Esophagus squamous epithelium (tissue), 5 donors: ENCODE measurements at regions not wholly inside any gene's neighbourhood (a gene's known extent, or its start where the extent isn't known, plus 50 kb on each side); places are given as distances from the start of the nearest gene placed in this dataset.
A peak's percentile ranks its signal among the peaks of the same experiment; 100 is the strongest.

Source experiments
- DNase-seq: peaks from one replicate; lab custom pipeline; 2025; lab: John Stamatoyannopoulos, UW
- H3K27ac ChIP-seq, 4 donors: fragments of 200-600 bp; sonication (generic); one replicate each; pipeline ENCODE4 v1.5.1; 2016 to 2019; ENCODE audit warnings: mild to moderate bottlenecking in 1 of 4
- H3K27me3 ChIP-seq, 4 donors: fragments of 200-600 bp; sonication (generic); 1 replicate in 3 of 4; 2 replicates in 1 of 4; pipeline versions ENCODE4 v1.5.1 to v1.6.0; 2017 to 2021; ENCODE audit warnings: antibody characterized with exemption in 1 of 4
- H3K36me3 ChIP-seq, 3 donors: fragments of 200-600 bp; sonication (generic); one replicate each; pipeline ENCODE4 v1.5.1; 2016 to 2019
- H3K4me1 ChIP-seq, 3 donors: fragments of 200-600 bp; sonication (generic); one replicate each; pipeline ENCODE4 v1.5.1; 2017 to 2019
- H3K4me3 ChIP-seq, 4 donors: fragments of 200-600 bp; sonication (generic); 1 replicate in 3 of 4; 2 replicates in 1 of 4; pipeline ENCODE4 v1.5.1; 2016 to 2019; ENCODE audit warnings: mild to moderate bottlenecking in 2 of 4, moderate library complexity in 1 of 4
- H3K9me3 ChIP-seq, 3 donors: fragments of 200-600 bp; sonication (generic); one replicate each; pipeline ENCODE4 v1.5.1; 2016 to 2019
- POLR2A ChIP-seq, 4 donors: fragments of 450-650 bp; IDR thresholded peaks; one replicate each; pipeline ENCODE4 v1.6.1; 2017; ENCODE audit warnings: antibody characterized with exemption in 4 of 4, mild to moderate bottlenecking in 4 of 4, moderate library complexity in 3 of 4
- WGBS, 2 donors: methylation state at CpG; one replicate each; pipeline ENCODE4 v1.1.5; 2018; 5-methylcytosine and 5-hydroxymethylcytosine counted together
- intact Hi-C: fragments of 100-400 bp; cut with DNase I; formaldehyde crosslinking; loops from one replicate; pipeline ENCODE4 v1.15.0; 2022
- TF ChIP-seq, protein P1 (sequence below), 6 experiments: fragments of 450-650 bp in 4 of 6; fragments of 200-600 bp in 2 of 6; sonication (generic) in 2 of 6; IDR thresholded peaks; one replicate each; pipeline ENCODE4 v1.5.1; 2016 to 2019; ENCODE audit warnings: antibody characterized with exemption in 6 of 6, mild to moderate bottlenecking in 4 of 6, moderate library complexity in 4 of 6
- donor health status: DM: yes; HTN: yes; CAD: no.

DNA sequence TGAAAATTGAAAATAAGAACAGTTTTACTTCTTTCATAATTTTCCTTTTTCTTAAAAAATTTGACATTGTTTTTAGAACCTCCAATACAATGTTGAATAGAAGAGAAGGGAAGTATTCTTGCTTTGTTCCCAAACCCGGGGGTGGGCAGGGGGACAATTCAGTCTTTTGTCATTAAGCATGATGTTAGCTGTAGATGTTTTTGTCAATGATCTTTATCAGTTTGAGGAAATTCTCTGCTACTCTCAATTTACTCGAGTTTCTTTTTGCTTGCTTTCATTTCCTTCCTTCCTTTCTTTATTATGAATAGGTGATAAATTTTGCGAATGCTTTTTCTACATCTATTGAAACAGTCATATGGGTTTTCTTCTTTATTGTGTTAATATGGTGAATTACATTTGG lies 183.2 kb upstream of the FRMD6 start:
- peaks cover 10 to 24% (median 14%) of the 10 kb centered on the region in 3 donors for H3K4me1 ChIP-seq

DNA sequence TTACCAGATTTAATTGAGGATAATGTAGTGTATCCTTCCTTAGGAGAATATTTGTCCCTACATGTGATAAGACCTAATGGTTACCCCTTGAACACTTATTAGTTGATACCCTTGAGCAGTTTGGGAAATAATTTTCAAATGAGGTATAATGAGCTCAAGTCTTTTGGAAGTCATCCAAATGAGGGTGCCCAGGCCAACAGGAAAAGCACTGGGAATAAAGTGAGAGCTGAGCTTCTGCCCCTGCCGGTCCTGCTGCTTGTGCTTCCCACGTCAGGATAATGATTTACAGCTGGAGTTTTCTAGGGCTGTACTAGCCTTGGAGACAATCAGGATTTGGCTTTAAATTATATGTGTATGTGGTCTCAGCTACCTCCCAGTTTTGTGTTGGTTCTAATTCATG lies 178.8 kb upstream of the FRMD6 start:
- 20 to 38% methylated on average over 2 of the region's 2 CpGs for WGBS, 2 donors
- H3K27ac ChIP-seq: peak overlapping the region; percentile 76 to 90 (median 86)

More for the DNA sequence above, 183.2 kb upstream of the FRMD6 start:
- Histone ChIP-seq H3K27ac (no peak overlapping the region), H3K4me3 (no peak overlapping the region), H3K36me3 (no peaks in the 10 kb centered on the region), H3K27me3 (no peaks in the 10 kb centered on the region), H3K9me3 (no peaks in the 10 kb centered on the region)
- DNase-seq: no peak
- intact Hi-C loops: no loop called here
- WGBS, 2 donors: 65 to 67% methylated on average over 3 of the region's 3 CpGs
- TF ChIP-seq POLR2A (IDR thresholded peaks at IDR 0.05): no peak
- TF ChIP-seq, protein P1, sequence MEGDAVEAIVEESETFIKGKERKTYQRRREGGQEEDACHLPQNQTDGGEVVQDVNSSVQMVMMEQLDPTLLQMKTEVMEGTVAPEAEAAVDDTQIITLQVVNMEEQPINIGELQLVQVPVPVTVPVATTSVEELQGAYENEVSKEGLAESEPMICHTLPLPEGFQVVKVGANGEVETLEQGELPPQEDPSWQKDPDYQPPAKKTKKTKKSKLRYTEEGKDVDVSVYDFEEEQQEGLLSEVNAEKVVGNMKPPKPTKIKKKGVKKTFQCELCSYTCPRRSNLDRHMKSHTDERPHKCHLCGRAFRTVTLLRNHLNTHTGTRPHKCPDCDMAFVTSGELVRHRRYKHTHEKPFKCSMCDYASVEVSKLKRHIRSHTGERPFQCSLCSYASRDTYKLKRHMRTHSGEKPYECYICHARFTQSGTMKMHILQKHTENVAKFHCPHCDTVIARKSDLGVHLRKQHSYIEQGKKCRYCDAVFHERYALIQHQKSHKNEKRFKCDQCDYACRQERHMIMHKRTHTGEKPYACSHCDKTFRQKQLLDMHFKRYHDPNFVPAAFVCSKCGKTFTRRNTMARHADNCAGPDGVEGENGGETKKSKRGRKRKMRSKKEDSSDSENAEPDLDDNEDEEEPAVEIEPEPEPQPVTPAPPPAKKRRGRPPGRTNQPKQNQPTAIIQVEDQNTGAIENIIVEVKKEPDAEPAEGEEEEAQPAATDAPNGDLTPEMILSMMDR (IDR thresholded peaks at IDR 0.05): no peak

DNA sequence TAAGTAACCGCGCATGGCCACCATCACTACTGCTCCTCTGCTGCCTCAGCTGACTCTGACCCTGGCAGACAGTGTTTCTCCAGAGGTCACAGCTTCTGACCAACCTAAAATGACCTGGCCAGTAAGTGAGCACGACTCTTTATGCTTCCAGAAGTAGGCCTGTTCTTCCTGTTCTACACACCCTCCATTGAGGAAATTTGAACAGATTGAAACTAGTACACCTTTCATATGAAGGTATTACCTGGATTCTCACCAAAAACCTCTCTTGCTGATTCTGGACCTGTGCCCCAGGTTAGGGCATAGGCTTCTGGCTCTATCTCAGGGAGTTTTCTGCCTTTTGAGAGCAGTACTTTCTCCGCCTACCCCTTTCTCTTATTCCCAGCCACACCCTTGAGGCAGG lies 178.4 kb upstream of the FRMD6 start:
- DNase-seq: no peak
- H3K27me3 ChIP-seq: no peaks in the 10 kb centered on the region
- no peaks in the 10 kb centered on the region for H3K9me3 ChIP-seq
- no peaks in the 10 kb centered on the region for H3K36me3 ChIP-seq
- WGBS, 2 donors: 55 to 66% methylated on average over 4 of the region's 4 CpGs
- peak overlapping the region; percentile 76 to 90 (median 86) for H3K27ac ChIP-seq
- no peak for TF ChIP-seq POLR2A (IDR thresholded peaks at IDR 0.05)
- TF ChIP-seq, protein P1 (IDR thresholded peaks at IDR 0.05): no peak
- H3K4me1 ChIP-seq: peaks cover 16 to 66% (median 19%) of the 10 kb centered on the region in 3 donors
- intact Hi-C loops: no loop called here
- no peak overlapping the region for H3K4me3 ChIP-seq

More for the DNA sequence above, 178.8 kb upstream of the FRMD6 start:
- intact Hi-C loops: no loop called here
- no peak for DNase-seq
- no peaks in the 10 kb centered on the region for H3K36me3 ChIP-seq
- H3K9me3 ChIP-seq: no peaks in the 10 kb centered on the region
- no peaks in the 10 kb centered on the region for H3K27me3 ChIP-seq
- H3K4me1 ChIP-seq: peaks cover 16 to 62% (median 19%) of the 10 kb centered on the region in 3 donors
- TF ChIP-seq, protein P1 (IDR thresholded peaks at IDR 0.05): no peak
- TF ChIP-seq POLR2A (IDR thresholded peaks at IDR 0.05): no peak
- H3K4me3 ChIP-seq: no peak overlapping the region

DNA sequence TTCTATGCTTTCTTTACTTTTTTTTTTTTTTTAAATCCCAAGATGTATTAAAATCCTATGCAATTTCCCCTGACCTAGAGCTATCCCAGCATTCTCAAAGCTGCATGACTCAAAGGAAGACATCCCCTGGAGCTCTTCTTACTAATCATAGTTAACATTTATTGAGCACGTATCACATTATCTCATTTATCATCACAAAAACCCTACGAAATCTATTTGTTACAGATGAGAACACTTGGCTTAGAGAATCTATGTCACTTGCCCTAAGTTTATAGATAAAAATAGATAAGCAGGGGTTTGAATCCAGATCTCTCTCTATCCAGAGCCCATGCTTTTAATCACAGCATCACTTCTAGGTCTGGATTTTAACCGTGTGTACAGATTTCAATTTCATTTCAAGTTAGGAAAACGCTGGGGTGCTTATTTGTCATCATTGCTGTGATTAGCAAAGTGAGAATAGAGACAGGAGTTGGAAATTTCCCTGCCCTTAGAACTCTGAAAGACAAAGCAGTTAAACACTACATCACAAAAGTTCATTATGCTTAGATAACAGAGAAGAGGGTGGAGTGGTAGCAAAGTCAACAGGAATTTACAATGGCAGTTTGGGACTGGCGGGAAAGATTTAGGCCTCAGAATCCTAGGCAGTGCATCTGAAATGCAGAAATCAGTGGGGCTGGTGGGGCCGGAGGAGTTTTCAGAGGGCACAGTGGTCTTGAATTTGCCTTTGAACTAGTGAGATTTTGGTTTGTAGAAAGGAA lies 177.7 kb upstream of the FRMD6 start:
- TF ChIP-seq, protein P1 (IDR thresholded peaks at IDR 0.05): no peak
- TF ChIP-seq POLR2A (IDR thresholded peaks at IDR 0.05): no peak
- Histone ChIP-seq H3K4me3 (no peak overlapping the region), H3K36me3 (no peaks in the 10 kb centered on the region), H3K27ac (peak overlapping the region; percentile 43 to 90 (median 82)), H3K9me3 (no peaks in the 10 kb centered on the region), H3K27me3 (no peaks in the 10 kb centered on the region), H3K4me1 (peaks cover 16 to 73% (median 19%) of the 10 kb centered on the region in 3 donors)
- intact Hi-C loops: no loop called here
- DNase-seq: no peak
- WGBS, 2 donors: 48 to 53% methylated on average over 6 of the region's 6 CpGs

DNA sequence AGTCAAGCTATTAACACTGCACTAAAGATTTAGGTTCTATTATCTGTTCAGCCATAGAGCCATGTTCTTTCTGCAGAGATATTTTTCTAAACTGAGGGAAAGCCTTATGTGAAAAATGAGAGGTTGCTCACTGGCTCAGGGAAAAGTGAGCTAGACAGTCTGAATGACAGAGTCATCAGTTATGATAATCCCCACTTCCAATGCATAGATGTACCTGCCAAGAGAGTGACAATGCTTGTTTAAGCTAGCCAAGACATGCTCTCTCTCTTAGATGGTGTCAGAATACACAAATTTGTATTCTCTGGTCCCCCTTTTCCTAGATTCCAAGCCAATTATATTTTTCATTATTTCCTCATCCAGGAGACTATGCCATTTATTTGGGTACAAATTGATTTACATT lies 176.9 kb upstream of the FRMD6 start:
- no peak overlapping the region for H3K4me3 ChIP-seq
- no peak for DNase-seq
- no peaks in the 10 kb centered on the region for H3K27me3 ChIP-seq
- no peaks in the 10 kb centered on the region for H3K9me3 ChIP-seq
- TF ChIP-seq, protein P1 (IDR thresholded peaks at IDR 0.05): no peak
- TF ChIP-seq POLR2A (IDR thresholded peaks at IDR 0.05): no peak
- peaks cover 19 to 82% (median 26%) of the 10 kb centered on the region in 3 donors for H3K4me1 ChIP-seq
- no peaks in the 10 kb centered on the region for H3K36me3 ChIP-seq
- H3K27ac ChIP-seq: peak overlapping the region; percentile 43 to 90 (median 78)
- intact Hi-C loops: no loop called here
